SK-N-MC (cell line): ENCODE measurements at regions not wholly inside any gene's neighbourhood (a gene's known extent, or its start where the extent isn't known, plus 50 kb on each side); places are given as distances from the start of the nearest gene placed in this dataset.

ENCODE experiments used
- DNase-seq: peaks from one replicate; pipeline ENCODE4 v3.0.0-alpha.2; 2011; ENCODE audit warnings: low read depth, low spot score
- H3K27ac ChIP-seq: fragments of 200-600 bp; sonication (generic); 2 replicates; pipeline ENCODE4 v1.5.1; 2016; ENCODE audit warnings: mixed run types
- H3K36me3 ChIP-seq: fragments of 200-600 bp; sonication (generic); 2 replicates; pipeline ENCODE4 v1.6.1; 2017; ENCODE audit warnings: antibody characterized with exemption, low read length, mixed read lengths; ENCODE audit not compliant: insufficient read depth
- H3K4me3 ChIP-seq: fragments of 200-600 bp; sonication (generic); 2 replicates; pipeline ENCODE4 v1.5.1; 2016
- H3K9ac ChIP-seq: fragments of 200-600 bp; sonication (generic); 2 replicates; pipeline ENCODE4 v1.8.0; 2017; ENCODE audit warnings: mixed run types, mixed read lengths; ENCODE audit not compliant: insufficient read length
- H3K9me3 ChIP-seq: fragments of 200-600 bp; sonication (generic); 2 replicates; pipeline ENCODE4 v1.6.1; 2017; ENCODE audit warnings: low read depth, mild to moderate bottlenecking, antibody characterized with exemption, low read length, moderate library complexity, mixed read lengths
- EZH2 ChIP-seq: fragments of 200-600 bp; sonication (generic); IDR thresholded peaks from one replicate; pipeline ENCODE4 v1.6.1; 2017; ENCODE audit warnings: antibody characterized with exemption
- FOXP2 ChIP-seq: optimal IDR thresholded peaks from 2 replicates; pipeline ENCODE3; 2011; ENCODE audit warnings: mild to moderate bottlenecking, moderate library complexity; ENCODE audit not compliant: insufficient read depth; ENCODE audit errors: extremely low read length, control extremely low read depth
- POLR2AphosphoS5 ChIP-seq: IDR thresholded peaks from 2 replicates; pipeline ENCODE4 v1.6.1; 2012; ENCODE audit warnings: mild to moderate bottlenecking, low read depth, low read length, borderline replicate concordance

DNA sequence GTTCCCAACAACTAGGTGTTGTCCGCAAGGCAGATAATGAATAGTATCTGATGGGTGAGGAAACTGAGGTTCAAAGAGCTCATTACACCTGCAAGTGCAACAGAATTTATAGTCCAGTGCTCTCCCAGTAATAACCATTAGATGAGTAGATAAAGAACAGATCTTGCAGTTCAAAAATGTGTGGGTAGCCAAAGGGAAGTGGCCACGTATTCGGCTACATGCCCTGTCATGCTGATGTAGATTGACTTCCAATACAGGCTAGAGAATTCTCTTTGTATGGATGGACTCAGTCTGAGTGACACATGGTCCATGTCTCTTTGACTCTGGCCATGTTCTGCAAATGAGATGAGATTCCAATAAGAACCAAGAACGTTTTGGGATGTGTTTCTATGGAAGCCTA, 187.9 kb upstream of the LPP start:
- TF ChIP-seq POLR2AphosphoS5 (no peak), FOXP2 (no peak), EZH2 (no peak)
- H3K36me3 ChIP-seq, result no peaks in the 10 kb centered on the region
- no peaks in the 10 kb centered on the region for H3K9me3 ChIP-seq
- no peak overlapping the region for H3K27ac ChIP-seq
- no peak overlapping the region for H3K4me3 ChIP-seq
- H3K9ac ChIP-seq, result no peak overlapping the region
- no peak for DNase-seq

DNA sequence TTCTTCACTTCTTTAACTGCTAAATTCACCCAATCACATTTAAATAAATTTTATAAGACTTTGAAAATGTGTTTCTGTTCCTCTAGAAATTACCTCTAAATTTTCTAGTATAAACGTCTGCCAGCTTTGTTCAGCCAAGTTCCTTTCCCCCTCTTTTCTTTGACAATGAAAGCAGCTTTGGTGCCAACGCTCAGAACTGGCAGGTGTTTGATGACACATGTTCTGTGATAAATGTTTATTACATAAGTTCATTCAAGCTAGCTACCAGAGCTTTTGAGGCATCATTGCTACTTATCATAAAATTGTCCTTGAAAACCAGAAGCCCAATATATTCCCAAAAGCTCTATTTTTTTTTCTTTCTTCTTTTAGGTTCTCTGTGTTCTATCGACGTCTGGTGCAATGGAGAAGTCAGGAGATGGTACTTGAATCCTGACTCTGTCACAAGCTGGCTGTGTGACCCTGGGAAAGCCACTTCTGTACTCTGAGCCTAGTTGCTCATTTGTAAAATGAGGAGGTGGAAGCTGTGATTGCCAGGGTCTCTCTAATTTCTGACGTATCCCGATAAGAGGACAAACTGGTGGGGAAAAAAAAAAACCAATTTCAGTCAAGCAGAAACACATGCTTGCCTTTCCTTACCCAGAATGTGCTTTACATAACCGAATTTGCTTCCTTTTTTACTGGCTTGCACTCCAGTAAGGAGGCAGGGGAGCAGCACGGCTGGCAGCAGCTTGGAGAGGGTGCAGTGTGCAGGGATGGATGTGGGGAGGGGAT, 187.1 kb upstream of the LPP start:
- Histone ChIP-seq H3K9ac (no peak overlapping the region), H3K9me3 (no peaks in the 10 kb centered on the region), H3K36me3 (no peaks in the 10 kb centered on the region), H3K27ac (no peak overlapping the region), H3K4me3 (no peak overlapping the region)
- TF ChIP-seq POLR2AphosphoS5 (no peak), FOXP2 (no peak), EZH2 (no peak)
- DNase-seq, result no peak

DNA sequence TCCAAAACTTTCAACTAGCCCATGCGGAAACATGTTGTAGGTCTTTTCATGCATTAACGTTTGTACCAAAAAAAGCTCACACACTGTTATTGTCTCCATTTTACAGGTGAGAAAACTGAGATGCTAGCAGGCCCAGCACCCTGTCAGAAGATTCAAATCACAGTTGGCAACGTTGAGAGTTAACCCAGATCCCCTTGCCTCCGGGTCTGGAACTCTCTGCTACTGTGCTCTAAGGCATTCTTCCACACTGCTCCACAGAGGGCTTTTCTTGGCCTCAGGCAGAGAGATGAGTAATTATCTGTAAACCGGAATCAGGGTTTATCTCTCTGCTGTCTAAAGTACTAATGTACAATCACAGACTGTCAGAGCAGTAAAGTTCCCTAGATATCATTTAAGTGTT, 186.0 kb upstream of the LPP start:
- H3K27ac ChIP-seq, result no peak overlapping the region
- no peak for TF ChIP-seq EZH2
- no peak for TF ChIP-seq POLR2AphosphoS5
- TF ChIP-seq FOXP2, result no peak
- H3K9me3 ChIP-seq, result no peaks in the 10 kb centered on the region
- H3K9ac ChIP-seq, result no peak overlapping the region
- H3K4me3 ChIP-seq, result no peak overlapping the region
- no peaks in the 10 kb centered on the region for H3K36me3 ChIP-seq
- DNase-seq, result peak; percentile 84

DNA sequence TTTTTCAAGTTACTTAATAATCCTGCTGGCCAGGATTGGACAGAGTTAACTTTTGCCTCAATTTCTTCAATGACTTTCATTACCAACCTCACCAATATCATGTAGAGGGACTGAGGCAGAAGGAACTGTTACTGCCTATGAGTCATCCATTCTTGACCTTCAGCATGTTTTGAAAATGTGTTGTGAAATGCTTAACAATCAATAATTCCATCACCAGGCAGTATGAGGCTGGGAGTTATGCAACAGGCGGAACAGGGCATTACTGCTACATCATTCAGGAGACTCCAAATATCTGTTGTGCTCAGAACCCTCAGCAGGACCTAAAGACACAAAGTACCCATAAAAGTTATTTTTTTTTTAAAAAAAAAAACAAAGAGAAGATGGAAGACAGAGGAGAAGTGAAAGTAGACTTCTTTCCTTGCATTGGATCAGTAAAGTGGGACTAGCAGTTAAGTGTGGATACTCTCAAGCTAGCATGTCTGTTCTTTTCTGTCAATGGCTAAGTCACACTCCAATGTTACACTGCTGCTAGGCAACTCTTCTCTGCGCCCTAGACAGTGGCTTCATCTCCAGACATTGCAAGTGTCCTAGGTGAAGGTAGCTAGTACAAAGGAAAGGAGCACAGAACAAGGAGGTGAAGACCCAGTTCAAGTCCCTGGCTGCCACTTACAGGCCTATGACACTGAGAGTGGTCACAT, 184.9 kb upstream of the LPP start:
- DNase-seq, result no peak
- no peaks in the 10 kb centered on the region for H3K9me3 ChIP-seq
- no peaks in the 10 kb centered on the region for H3K36me3 ChIP-seq
- TF ChIP-seq FOXP2, result no peak
- no peak for TF ChIP-seq POLR2AphosphoS5
- TF ChIP-seq EZH2, result no peak
- no peak overlapping the region for H3K9ac ChIP-seq
- H3K27ac ChIP-seq, result no peak overlapping the region
- no peak overlapping the region for H3K4me3 ChIP-seq

DNA sequence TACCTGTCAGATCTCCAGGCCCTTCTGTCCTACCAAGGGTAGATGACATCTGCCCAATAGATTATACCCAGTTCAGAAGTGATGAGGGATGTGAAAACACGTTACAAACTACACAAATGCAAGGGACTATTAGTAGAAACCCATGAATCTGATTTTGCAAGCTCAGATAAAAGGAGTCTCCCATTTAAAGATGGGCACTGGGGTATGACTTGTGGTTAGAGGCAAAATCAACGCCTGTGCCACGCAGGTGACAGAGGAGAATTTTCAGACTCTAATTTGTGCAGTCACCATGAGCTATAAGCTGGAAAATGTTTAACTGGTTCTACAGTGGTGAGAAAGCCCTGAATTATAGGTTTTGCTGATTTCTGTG, 184.4 kb upstream of the LPP start:
- TF ChIP-seq FOXP2, result no peak
- H3K9me3 ChIP-seq, result no peaks in the 10 kb centered on the region
- H3K36me3 ChIP-seq, result no peaks in the 10 kb centered on the region
- DNase-seq, result no peak
- no peak overlapping the region for H3K27ac ChIP-seq
- no peak overlapping the region for H3K9ac ChIP-seq
- H3K4me3 ChIP-seq, result no peak overlapping the region

DNA sequence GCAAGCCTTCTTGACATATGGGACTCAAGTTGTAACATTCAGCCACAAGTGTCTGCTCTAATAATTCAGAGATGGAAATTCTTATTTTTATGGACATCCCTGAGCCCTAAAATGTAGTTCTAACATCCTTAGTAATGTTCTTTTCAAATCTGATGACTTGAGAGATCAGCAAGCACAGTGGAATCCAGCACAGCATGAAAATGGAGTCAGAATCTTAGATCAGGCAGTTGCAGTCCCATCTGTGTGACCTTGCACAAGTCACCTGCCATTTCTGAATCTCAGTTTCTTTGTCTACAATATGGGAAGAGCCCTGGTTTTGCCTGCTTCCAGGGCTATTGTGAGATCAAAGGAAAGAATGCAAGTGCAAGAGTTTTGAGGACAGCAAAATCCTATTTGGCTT, 183.9 kb upstream of the LPP start:
- no peak overlapping the region for H3K9ac ChIP-seq

DNA sequence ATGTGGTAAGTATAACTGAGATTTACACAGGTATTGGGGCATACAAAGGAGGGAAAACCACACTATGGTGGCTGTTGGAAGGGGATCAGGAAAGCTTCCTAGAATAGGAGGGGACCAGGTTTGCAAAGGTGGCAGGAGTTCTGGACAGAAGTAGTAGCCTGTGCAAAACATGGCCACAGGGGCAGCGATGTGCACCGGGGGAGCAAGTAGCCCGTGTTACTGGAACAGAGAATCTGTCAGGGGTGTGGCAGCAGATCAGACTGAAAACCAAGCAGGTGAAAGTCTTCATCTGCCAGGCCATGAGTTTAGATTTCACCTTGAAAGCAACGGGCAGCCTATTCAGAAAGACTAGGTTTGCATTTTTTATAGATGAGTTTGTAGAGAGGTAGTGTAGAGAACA, 182.3 kb upstream of the LPP start:
- TF ChIP-seq EZH2, result no peak
- TF ChIP-seq FOXP2, result no peak
- TF ChIP-seq POLR2AphosphoS5, result no peak
- Histone ChIP-seq H3K9me3 (no peaks in the 10 kb centered on the region), H3K9ac (no peak overlapping the region), H3K27ac (no peak overlapping the region), H3K36me3 (no peaks in the 10 kb centered on the region), H3K4me3 (no peak overlapping the region)
- no peak for DNase-seq

More for the DNA sequence above, 183.9 kb upstream of the LPP start:
- TF ChIP-seq POLR2AphosphoS5 (no peak), FOXP2 (no peak), EZH2 (no peak)
- Histone ChIP-seq H3K9me3 (no peaks in the 10 kb centered on the region), H3K36me3 (no peaks in the 10 kb centered on the region), H3K4me3 (no peak overlapping the region), H3K27ac (no peak overlapping the region)
- DNase-seq, result no peak

DNA sequence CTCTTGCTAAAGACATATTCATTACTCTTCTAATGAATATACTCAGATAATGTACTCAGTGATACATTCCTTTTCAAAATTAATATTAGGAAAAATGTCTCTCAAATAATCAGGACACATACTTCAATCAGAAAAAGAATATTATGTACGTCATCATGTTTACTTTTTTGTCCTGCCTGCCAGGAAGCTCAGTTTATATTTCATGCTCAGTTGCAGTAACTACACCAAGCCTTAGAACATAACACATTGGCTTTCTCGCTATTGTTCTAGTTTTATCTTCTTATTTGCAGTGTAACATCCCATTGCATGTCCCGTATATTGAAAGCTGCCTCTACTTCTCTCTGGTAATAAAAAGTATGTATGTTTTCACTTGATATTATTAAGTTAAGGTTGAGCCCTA, 181.5 kb upstream of the LPP start:
- TF ChIP-seq EZH2, result no peak
- Histone ChIP-seq H3K36me3 (no peaks in the 10 kb centered on the region), H3K9ac (no peak overlapping the region), H3K27ac (no peak overlapping the region), H3K4me3 (no peak overlapping the region), H3K9me3 (no peaks in the 10 kb centered on the region)
- DNase-seq, result no peak
